ENCODE measurements at regions not wholly inside any gene's neighbourhood (a gene's known extent, or its start where the extent isn't known, plus 50 kb on each side); places are given as distances from the start of the nearest gene placed in this dataset.

DNA sequence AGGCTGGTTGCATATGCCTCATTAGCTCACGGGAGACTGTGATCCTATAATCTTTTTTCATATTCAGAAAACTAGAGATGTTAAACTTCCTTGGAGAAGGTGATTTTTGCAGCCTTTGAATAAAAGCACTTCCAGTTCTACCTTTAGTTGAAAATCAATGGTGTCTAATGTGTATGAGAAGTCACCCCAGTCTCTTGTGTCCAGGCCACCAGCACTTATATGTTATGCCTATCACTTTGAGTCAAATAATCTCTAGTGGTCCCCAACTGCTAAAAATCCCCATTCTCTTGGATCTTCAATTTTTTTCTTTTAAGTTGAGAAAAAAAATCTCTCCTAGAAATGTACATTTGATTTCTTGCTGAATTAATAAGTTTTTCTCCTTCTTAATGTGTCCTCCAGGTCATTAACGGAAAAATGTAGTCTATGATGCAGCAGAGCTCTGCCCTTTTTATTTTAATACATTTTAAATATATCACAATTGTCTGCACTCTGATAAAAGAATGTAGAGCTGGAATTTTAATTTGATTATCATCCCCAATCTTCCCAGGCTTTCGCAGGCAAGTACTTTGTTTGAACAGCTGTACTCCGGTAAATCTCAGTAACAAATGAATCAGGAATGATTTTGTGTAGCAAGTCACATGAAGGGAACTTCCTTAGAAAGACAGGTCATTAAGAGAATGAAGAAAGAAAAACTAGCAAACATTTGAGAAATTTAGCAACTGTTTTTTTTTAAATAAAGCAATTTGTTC, 147.0 kb downstream of the SOX4 start:
- TF ChIP-seq POLR2A (IDR thresholded peaks at IDR 0.05; ENCODE audit: low read depth, low read length) (no peak), RFX5 (IDR thresholded peaks at IDR 0.05; ENCODE audit: low read depth, low read length) (no peak), CEBPB (IDR thresholded peaks at IDR 0.05; ENCODE audit: low read depth, low read length) (no peak), RCOR1 (IDR thresholded peaks at IDR 0.05; ENCODE audit: insufficient replicate concordance, low read length) (no peak), MAFK (IDR thresholded peaks at IDR 0.05; ENCODE audit: low read depth, low read length) (no peak)
- TF ChIP-seq, protein P1, sequence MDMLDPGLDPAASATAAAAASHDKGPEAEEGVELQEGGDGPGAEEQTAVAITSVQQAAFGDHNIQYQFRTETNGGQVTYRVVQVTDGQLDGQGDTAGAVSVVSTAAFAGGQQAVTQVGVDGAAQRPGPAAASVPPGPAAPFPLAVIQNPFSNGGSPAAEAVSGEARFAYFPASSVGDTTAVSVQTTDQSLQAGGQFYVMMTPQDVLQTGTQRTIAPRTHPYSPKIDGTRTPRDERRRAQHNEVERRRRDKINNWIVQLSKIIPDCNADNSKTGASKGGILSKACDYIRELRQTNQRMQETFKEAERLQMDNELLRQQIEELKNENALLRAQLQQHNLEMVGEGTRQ (IDR thresholded peaks at IDR 0.05; ENCODE audit: low read depth, low read length) = peak; percentile 38; the same call in 1 of the 2 replicates
- TF ChIP-seq, protein P2, sequence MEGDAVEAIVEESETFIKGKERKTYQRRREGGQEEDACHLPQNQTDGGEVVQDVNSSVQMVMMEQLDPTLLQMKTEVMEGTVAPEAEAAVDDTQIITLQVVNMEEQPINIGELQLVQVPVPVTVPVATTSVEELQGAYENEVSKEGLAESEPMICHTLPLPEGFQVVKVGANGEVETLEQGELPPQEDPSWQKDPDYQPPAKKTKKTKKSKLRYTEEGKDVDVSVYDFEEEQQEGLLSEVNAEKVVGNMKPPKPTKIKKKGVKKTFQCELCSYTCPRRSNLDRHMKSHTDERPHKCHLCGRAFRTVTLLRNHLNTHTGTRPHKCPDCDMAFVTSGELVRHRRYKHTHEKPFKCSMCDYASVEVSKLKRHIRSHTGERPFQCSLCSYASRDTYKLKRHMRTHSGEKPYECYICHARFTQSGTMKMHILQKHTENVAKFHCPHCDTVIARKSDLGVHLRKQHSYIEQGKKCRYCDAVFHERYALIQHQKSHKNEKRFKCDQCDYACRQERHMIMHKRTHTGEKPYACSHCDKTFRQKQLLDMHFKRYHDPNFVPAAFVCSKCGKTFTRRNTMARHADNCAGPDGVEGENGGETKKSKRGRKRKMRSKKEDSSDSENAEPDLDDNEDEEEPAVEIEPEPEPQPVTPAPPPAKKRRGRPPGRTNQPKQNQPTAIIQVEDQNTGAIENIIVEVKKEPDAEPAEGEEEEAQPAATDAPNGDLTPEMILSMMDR (conservative IDR thresholded peaks at IDR 0.05; ENCODE audit: low read depth, low read length) = no peak
- TF ChIP-seq, protein P3, sequence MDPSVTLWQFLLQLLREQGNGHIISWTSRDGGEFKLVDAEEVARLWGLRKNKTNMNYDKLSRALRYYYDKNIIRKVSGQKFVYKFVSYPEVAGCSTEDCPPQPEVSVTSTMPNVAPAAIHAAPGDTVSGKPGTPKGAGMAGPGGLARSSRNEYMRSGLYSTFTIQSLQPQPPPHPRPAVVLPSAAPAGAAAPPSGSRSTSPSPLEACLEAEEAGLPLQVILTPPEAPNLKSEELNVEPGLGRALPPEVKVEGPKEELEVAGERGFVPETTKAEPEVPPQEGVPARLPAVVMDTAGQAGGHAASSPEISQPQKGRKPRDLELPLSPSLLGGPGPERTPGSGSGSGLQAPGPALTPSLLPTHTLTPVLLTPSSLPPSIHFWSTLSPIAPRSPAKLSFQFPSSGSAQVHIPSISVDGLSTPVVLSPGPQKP (IDR thresholded peaks at IDR 0.05; ENCODE audit: borderline replicate concordance, low read depth, low read length) = no peak
